HEK293 (cell line): ENCODE measurements at regions not wholly inside any gene's neighbourhood (a gene's known extent, or its start where the extent isn't known, plus 50 kb on each side); places are given as distances from the start of the nearest gene placed in this dataset.
"Not testable (repeated sequence)": the region's sequence is repeated elsewhere in the genome, so short reads cannot be mapped to it uniquely, and the experiment has no call there.

ENCODE experiments used
- CTCF ChIA-PET: fragments of 350-600 bp; formaldehyde crosslinking; extraction: SDS; loops from one replicate; lab custom pipeline; 2021; ENCODE audit warnings: antibody characterized with exemption; lab: Yijun Ruan, JAX
- POLR2A ChIA-PET: fragments of 300-600 bp; formaldehyde crosslinking; extraction: SDS; loops from one replicate; lab custom pipeline; 2020; ENCODE audit warnings: antibody characterized with exemption, inconsistent platforms; lab: Yijun Ruan, JAX
- H3K27ac ChIP-seq: fragments of 200-500 bp; sonication (Bioruptor generic); 2 replicates; pipeline ENCODE4 v1.5.1; 2014; ENCODE audit warnings: low read depth, low read length, control low read depth, inconsistent platforms; ENCODE audit errors: extremely low read depth
- H3K36me3 ChIP-seq, 2 experiments: fragments of 200-500 bp in 1 of 2; sonication (Bioruptor generic) in 1 of 2; 1 replicate in 1 of 2; 2 replicates in 1 of 2; pipeline ENCODE4 v1.5.1; 2014 to 2017; ENCODE audit warnings: inconsistent platforms in 2 of 2, low read length in 2 of 2; ENCODE audit not compliant: control insufficient read depth in 2 of 2, insufficient read depth in 1 of 2
- H3K4me1 ChIP-seq: fragments of 200-500 bp; sonication (Bioruptor generic); 2 replicates; pipeline ENCODE4 v1.5.1; 2014; ENCODE audit warnings: mild to moderate bottlenecking, low read length, inconsistent platforms; ENCODE audit not compliant: control insufficient read depth, insufficient read depth
- H3K4me3 ChIP-seq: 2 replicates; pipeline ENCODE4 v1.5.1; 2011; ENCODE audit warnings: low read depth, mild to moderate bottlenecking, control low read depth, low read length, moderate library complexity
- H3K9me3 ChIP-seq: fragments of 200-500 bp; sonication (Bioruptor generic); 2 replicates; pipeline ENCODE4 v1.5.1; 2014; ENCODE audit warnings: low read depth, low read length, inconsistent platforms; ENCODE audit not compliant: control insufficient read depth, insufficient read depth
- EGR2 ChIP-seq: fragments of 450-650 bp; formaldehyde crosslinking; IDR thresholded peaks from 2 replicates; pipeline ENCODE4 v1.5.1; 2016; ENCODE audit warnings: low read depth, missing biosample characterization, missing genetic modification characterization
- GLI4 ChIP-seq: fragments of 450-650 bp; formaldehyde crosslinking; IDR thresholded peaks from 2 replicates; pipeline ENCODE4 v1.5.1; 2016; ENCODE audit warnings: missing biosample characterization, missing genetic modification characterization
- ZBTB1 ChIP-seq: fragments of 450-650 bp; formaldehyde crosslinking; IDR thresholded peaks from 2 replicates; pipeline ENCODE4 v1.5.1; 2016; ENCODE audit warnings: missing biosample characterization, missing genetic modification characterization
- ZBTB20 ChIP-seq: fragments of 450-650 bp; formaldehyde crosslinking; IDR thresholded peaks from 2 replicates; pipeline ENCODE4 v1.5.1; 2016; ENCODE audit warnings: missing biosample characterization, missing genetic modification characterization
- ZFHX2 ChIP-seq: fragments of 450-650 bp; formaldehyde crosslinking; conservative IDR thresholded peaks from 2 replicates; pipeline ENCODE4 v1.5.1; 2016; ENCODE audit warnings: missing biosample characterization, missing genetic modification characterization
- ZIC2 ChIP-seq: fragments of 450-650 bp; formaldehyde crosslinking; IDR thresholded peaks from 2 replicates; pipeline ENCODE4 v1.5.1; 2016; ENCODE audit warnings: missing biosample characterization, missing genetic modification characterization
- ZNF366 ChIP-seq: fragments of 450-650 bp; formaldehyde crosslinking; conservative IDR thresholded peaks from 2 replicates; pipeline ENCODE4 v1.5.1; 2016; ENCODE audit warnings: missing biosample characterization, missing genetic modification characterization
- ZNF416 ChIP-seq: fragments of 450-650 bp; formaldehyde crosslinking; IDR thresholded peaks from 2 replicates; pipeline ENCODE4 v1.5.1; 2016; ENCODE audit warnings: missing biosample characterization, missing genetic modification characterization
- ZNF426 ChIP-seq: fragments of 450-650 bp; formaldehyde crosslinking; IDR thresholded peaks from 2 replicates; pipeline ENCODE4 v1.5.1; 2017; ENCODE audit warnings: missing biosample characterization, missing genetic modification characterization, mild to moderate bottlenecking, inconsistent platforms, moderate library complexity
- ZNF555 ChIP-seq: fragments of 450-650 bp; formaldehyde crosslinking; conservative IDR thresholded peaks from 2 replicates; pipeline ENCODE4 v1.5.1; 2017; ENCODE audit warnings: missing biosample characterization, mild to moderate bottlenecking, missing genetic modification characterization, inconsistent platforms
- ZNF660 ChIP-seq: fragments of 450-650 bp; IDR thresholded peaks from 2 replicates; pipeline ENCODE4 v1.5.1; 2018; ENCODE audit warnings: missing biosample characterization, mild to moderate bottlenecking, missing genetic modification characterization
- ZNF664 ChIP-seq: fragments of 450-650 bp; formaldehyde crosslinking; IDR thresholded peaks from 2 replicates; pipeline ENCODE4 v1.5.1; 2016; ENCODE audit warnings: missing biosample characterization, missing genetic modification characterization
- ZXDB ChIP-seq: fragments of 450-650 bp; formaldehyde crosslinking; IDR thresholded peaks from 2 replicates; pipeline ENCODE4 v1.5.1; 2016; ENCODE audit warnings: missing biosample characterization, missing genetic modification characterization
- TF ChIP-seq, protein P1 (sequence below): fragments of 450-650 bp; formaldehyde crosslinking; IDR thresholded peaks from 2 replicates; pipeline ENCODE4 v1.5.1; 2016; ENCODE audit warnings: missing biosample characterization, missing genetic modification characterization
- TF ChIP-seq, protein P2 (sequence below): fragments of 450-650 bp; formaldehyde crosslinking; IDR thresholded peaks from 2 replicates; pipeline ENCODE4 v1.5.1; 2016; ENCODE audit warnings: missing biosample characterization, missing genetic modification characterization
- TF ChIP-seq, protein P3 (sequence below): fragments of 450-650 bp; formaldehyde crosslinking; IDR thresholded peaks from 2 replicates; pipeline ENCODE4 v1.5.1; 2017; ENCODE audit warnings: missing biosample characterization, missing genetic modification characterization

DNA sequence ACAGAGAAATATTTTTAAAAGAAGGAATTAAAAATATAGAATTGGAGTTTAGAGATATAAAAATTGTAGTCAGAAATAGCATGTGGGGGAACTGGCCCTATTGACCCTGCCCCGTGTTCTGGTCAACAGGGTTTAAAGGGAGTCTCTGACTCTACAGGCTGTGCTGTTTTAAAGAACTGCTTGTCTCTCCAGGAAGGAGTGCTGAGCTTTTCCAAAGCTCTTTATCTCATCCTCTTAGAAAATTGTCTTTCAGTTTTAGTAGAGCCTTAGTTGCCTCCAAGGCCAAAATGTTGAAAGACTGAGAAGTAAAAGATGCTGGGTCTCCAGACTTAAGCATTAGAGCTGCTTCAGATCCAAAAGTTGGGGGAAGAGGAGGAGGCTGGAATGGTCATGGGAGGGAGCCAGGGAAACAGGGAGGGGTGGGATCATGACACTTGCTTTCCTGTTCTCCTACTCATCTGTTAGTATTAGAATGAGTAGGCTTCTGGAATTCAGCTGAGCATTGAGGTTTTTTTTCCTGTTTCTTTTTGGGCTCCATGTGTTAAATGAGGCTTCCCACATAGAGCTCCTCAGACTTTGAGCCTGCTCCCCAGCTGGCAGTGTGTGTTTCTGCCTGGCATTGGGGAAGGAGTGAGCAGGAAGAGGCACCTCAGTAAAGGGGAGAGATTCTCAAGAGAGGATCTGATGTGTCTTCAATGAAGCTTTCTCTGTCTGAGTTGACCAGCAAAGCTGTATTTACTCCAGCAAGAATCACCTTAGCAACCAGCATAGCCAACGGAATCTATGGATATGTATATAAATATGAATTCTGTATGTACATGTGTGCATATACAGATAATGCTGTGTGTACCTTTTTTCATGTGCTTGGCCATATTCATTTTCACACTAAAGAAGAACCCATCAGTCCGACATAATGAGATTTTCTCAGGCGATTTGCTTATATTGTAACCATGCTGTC is 186.8 kb upstream of the FBXO11 start:
- Histone ChIP-seq H3K27ac (no peak overlapping the region), H3K4me1 (no peaks in the 10 kb centered on the region), H3K36me3 (no peaks in the 10 kb centered on the region)
- POLR2A ChIA-PET: no interaction called here
- TF ChIP-seq ZNF426 (tag by site-specific recombination) (no peak), ZNF664 (no peak), ZBTB20 (tag by site-specific recombination) (no peak)
- TF ChIP-seq, protein P1, sequence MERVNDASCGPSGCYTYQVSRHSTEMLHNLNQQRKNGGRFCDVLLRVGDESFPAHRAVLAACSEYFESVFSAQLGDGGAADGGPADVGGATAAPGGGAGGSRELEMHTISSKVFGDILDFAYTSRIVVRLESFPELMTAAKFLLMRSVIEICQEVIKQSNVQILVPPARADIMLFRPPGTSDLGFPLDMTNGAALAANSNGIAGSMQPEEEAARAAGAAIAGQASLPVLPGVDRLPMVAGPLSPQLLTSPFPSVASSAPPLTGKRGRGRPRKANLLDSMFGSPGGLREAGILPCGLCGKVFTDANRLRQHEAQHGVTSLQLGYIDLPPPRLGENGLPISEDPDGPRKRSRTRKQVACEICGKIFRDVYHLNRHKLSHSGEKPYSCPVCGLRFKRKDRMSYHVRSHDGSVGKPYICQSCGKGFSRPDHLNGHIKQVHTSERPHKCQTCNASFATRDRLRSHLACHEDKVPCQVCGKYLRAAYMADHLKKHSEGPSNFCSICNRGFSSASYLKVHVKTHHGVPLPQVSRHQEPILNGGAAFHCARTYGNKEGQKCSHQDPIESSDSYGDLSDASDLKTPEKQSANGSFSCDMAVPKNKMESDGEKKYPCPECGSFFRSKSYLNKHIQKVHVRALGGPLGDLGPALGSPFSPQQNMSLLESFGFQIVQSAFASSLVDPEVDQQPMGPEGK (tag by site-specific recombination): no peak
- TF ChIP-seq, all 188 proteins: peak for 0
- CTCF ChIA-PET: interaction anchor here (0.6 to 0.9 kb wide), 3 partner anchors 11 to 749 kb away, joined by 3 to 4 read pairs (median 4); no protein-coding TSS in a partner anchor
- Histone ChIP-seq H3K4me3 (no peak overlapping the region), H3K9me3 (no peaks in the 10 kb centered on the region)

DNA sequence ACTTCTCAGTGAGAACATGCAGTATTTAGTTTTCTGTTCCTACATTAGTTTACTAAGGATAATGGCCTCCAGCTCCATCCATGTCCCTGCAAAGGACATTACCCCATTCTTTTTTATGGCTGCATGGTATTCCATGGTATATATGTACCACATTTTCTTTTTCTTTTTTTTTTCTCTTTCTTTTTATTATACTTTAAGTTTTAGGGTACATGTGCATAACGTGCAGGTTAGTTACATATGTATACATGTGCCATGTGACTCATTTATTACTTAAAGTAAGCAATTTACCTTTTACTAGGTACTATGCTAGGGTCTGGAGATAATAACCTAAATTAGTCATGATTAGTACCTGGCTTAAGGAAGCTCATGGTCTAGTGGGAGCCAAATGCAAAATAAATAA is 190.5 kb upstream of the FBXO11 start:
- H3K36me3 ChIP-seq, POLR2A ChIA-PET, H3K4me3 ChIP-seq, H3K4me1 ChIP-seq, H3K9me3 ChIP-seq, H3K27ac ChIP-seq: not testable (repeated sequence)
- CTCF ChIA-PET: interaction anchor here (1.1 kb wide), 1 partner anchor 238 kb away, joined by 5 read pairs; no protein-coding TSS in a partner anchor

DNA sequence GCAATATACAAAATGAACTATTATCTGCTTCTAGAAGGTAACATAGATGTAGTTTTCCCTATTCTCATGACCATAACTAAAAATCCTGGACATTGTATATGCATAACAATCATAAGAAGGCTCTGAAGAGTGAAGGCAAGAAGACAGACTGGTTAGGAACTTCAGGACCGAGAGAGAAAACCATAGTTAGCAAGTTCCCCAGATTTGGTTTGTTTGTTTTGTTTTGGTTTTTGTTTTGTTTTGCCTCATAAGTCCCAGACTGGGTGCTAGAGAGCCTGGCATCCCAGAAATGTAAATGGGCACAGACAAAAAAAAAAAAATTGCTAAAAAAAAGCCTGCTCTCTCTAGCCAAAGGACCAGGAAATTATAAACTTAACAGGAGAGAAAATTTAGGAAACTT is 192.2 kb upstream of the FBXO11 start:
- Histone ChIP-seq H3K4me1 (no peaks in the 10 kb centered on the region), H3K36me3 (no peaks in the 10 kb centered on the region)
- TF ChIP-seq ZXDB (tag by site-specific recombination) (no peak), GLI4 (tag by site-specific recombination) (no peak), ZNF416 (tag by site-specific recombination) (no peak), ZBTB1 (tag by site-specific recombination) (no peak), ZNF664 (no peak), ZFHX2 (tag by site-specific recombination) (no peak), ZNF555 (no peak), ZIC2 (tag by site-specific recombination) (no peak), ZNF660 (tag by site-specific recombination) (no peak), ZNF366 (tag by site-specific recombination) (no peak), EGR2 (tag by site-specific recombination) (no peak)
- TF ChIP-seq, protein P1 (tag by site-specific recombination): no peak
- TF ChIP-seq, protein P2, sequence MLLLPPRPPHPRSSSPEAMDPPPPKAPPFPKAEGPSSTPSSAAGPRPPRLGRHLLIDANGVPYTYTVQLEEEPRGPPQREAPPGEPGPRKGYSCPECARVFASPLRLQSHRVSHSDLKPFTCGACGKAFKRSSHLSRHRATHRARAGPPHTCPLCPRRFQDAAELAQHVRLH (tag by site-specific recombination): no peak
- TF ChIP-seq, protein P3, sequence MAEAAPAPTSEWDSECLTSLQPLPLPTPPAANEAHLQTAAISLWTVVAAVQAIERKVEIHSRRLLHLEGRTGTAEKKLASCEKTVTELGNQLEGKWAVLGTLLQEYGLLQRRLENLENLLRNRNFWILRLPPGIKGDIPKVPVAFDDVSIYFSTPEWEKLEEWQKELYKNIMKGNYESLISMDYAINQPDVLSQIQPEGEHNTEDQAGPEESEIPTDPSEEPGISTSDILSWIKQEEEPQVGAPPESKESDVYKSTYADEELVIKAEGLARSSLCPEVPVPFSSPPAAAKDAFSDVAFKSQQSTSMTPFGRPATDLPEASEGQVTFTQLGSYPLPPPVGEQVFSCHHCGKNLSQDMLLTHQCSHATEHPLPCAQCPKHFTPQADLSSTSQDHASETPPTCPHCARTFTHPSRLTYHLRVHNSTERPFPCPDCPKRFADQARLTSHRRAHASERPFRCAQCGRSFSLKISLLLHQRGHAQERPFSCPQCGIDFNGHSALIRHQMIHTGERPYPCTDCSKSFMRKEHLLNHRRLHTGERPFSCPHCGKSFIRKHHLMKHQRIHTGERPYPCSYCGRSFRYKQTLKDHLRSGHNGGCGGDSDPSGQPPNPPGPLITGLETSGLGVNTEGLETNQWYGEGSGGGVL: no peak
- TF ChIP-seq, all 188 proteins: peak for 0
- H3K4me3 ChIP-seq: no peak overlapping the region
- POLR2A ChIA-PET: no interaction called here
- CTCF ChIA-PET: no interaction called here
- no peaks in the 10 kb centered on the region for H3K9me3 ChIP-seq
- no peak overlapping the region for H3K27ac ChIP-seq
